HG03280 (cell line): ENCODE measurements at regions not wholly inside any gene's neighbourhood (a gene's known extent, or its start where the extent isn't known, plus 50 kb on each side); places are given as distances from the start of the nearest gene placed in this dataset.

Experiments
- ATAC-seq: cut with Tn5 transposase; IDR thresholded peaks from one replicate; pipeline ENCODE4 v1.9.1; 2021; ENCODE audit warnings: mild to moderate bottlenecking, moderate library complexity; ENCODE audit not compliant: unreplicated experiment

GRCh38 chr12:115108129-115109100, 424.4 kb upstream of the TBX3 start:
- no peak for ATAC-seq

DNA sequence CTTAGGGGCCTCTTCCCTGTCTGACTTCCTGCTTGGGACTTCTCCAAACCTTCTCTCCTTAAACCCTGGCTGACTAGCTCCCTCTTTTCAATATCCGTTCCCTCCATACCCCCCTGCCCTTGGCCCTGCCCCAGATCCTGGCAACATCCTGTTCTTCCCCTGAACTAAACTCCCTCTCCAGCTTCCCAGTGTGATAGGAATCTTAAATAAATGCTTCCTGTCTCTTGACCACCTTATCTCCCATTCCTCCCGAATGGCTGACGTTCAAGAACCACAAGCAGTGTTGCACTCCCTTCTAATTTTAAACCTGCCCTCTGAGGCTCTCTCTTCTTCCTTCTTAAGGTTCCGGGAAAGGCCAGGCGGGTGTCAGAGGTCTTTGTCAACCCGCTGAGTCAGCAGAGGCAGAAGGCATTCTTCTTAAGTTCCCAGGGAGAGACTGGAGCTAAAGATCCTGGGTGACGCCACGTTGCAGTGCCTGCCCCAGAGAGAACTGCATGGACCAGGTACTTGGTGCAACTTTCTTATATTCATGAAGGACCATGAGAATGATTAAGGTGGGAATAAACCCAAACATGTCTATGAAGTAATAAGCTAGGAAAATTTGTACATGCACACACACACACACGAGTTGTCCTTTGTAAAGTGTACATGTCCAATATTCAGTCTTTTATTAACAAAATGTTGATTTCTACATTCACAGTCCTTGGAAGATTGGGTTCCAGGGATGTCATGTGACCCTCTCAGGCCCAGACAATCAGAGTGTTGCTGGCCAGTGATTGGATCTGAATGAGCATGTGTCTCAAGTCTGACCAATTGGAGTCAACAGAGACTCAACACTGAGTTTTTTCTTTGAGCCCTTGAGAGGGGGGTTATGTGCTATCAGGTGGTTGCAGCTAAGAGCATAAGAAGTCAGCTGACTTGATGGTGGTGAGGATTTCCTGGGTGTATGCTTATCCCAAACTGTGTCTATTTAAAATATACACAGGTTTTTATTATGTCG, 420.2 kb upstream of the TBX3 start:
- ATAC-seq = no peak

GRCh38 chr12:115102450-115102849, 418.5 kb upstream of the TBX3 start:
- ATAC-seq = no peak

GRCh38 chr12:115101520-115101919, 417.5 kb upstream of the TBX3 start:
- no peak for ATAC-seq

DNA sequence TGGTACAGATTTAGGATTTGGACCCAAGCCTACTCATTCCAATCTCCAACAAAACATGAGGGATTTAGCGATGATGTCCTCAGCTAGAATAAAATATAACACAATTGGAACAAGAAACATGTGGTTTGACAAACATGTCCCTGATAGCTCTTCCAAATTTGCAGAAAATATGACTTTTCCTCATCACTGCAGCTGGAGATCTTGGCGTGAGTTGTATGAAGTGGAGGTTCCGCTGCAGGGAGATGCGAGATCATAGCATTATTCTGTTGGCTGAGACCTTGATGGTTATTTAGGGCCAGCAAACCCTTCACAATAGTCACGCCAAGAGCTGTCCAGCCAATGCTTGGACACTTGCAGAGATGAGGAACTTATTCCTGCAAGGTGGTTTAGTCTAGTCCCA, 413.4 kb upstream of the TBX3 start:
- ATAC-seq = no peak

DNA sequence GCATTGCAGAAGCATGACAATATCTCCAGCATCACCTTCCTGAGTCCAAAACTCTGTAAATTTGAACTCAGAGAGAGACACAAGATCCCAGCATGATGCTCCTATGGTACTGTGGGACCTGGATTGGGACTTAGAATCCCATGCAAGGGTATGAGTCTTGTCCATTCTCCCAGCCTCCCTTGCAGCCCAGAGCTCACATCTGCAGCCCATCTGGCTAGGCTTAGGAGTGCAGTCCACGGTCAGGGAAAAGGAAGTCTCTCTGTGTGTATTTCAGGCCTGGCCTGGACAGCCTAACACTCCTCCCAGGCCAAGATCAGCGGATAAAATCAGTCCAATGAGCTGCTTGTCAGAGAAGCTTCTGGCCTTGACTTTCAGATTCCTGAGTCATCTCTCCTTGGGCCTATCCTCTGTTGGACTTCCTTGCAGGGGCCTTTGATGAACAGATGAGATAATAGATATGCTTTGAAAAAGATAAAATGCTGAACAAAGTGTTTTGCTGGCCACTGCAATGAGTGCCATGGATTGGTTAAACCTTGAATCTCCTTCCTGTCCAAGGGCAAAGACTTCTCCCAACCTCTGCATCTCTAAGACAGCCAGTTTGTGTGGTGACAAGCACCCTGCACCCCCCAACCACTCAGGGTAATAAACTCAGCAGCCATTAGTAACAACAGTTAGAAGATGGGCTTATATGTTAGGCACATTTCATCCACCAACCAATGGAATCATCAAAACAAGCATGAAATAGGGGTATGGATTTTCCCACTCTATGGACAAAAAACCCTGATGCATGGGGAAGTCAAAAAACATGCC, 412.8 kb upstream of the TBX3 start:
- ATAC-seq = no peak

GRCh38 chr12:115095073-115095748, 411.2 kb upstream of the TBX3 start:
- no peak for ATAC-seq

DNA sequence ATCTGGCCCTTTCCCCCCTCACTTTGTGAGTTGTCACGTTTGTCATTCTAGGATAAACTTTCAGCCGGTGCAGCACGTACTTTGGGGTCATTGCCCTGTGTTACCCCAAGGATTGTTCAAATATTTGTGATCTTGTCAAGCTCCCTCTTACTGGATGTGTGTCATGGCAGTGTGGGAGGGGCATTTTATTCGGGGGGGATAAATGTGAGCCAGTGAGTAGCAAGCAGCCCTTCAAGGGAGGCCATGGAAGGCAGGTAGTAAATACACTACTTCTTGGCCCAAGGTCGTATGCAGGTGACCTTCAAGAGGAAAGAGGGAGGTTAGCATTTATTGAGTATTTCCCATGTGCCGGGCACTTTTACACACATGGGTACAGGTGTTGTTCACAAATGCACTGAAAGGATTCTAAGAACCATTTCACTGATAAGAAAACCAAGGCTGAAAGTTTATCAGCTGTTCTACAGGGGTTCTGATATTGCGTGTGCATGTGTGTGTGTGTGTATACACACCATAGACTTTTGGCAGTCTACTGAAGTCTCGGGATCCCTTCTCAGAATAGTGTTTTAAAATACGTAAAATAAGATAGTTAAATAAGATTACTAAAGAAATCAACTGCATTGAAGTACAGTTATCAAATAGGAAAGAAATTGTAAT, 410.3 kb upstream of the TBX3 start:
- no peak for ATAC-seq

GRCh38 chr12:115093261-115093660, 409.3 kb upstream of the TBX3 start:
- no peak for ATAC-seq

DNA sequence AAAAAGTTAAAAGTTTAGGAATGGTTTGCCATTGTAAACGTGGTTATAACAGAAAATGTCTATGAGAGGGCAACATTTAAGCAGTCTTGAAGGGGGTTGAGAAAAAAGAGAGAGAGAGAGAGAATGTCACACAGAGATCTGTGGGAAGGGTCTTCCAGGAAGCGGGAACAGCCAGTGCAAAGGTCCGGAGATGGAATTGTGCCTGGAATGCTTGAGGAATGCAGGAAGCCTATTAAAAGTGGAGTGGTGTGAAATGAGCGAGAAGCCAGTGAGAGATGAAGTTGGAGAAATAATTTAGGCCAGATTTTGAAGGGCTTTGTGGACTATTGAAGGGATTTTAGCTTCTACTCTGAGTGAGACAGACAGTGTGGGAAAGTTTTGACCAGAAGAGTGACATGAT, 406.8 kb upstream of the TBX3 start:
- ATAC-seq = no peak

- no peak for ATAC-seq
Measured at GRCh38 chr12:115088995-115089841, 405.2 kb upstream of the TBX3 start.

- no peak for ATAC-seq
Measured at GRCh38 chr12:115088328-115088994, 404.5 kb upstream of the TBX3 start.

DNA sequence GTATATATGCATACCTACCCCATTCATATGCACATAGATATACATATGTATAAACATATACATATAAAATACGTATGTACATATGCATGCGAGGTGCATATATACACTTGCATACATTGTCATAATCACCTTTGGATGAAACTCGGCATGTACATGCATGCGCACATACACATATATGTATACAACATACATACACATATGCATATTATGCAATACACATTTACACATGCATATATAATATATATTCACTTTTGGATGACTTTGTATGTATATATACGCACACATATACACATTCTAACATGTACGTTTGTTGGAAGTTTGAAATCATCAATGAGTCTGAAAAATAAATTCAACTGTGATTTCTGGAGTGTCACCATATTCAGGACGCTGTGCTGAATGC, 401.6 kb upstream of the TBX3 start:
- ATAC-seq = no peak

- no peak for ATAC-seq
Measured at GRCh38 chr12:115079760-115080159, 395.8 kb upstream of the TBX3 start.

DNA sequence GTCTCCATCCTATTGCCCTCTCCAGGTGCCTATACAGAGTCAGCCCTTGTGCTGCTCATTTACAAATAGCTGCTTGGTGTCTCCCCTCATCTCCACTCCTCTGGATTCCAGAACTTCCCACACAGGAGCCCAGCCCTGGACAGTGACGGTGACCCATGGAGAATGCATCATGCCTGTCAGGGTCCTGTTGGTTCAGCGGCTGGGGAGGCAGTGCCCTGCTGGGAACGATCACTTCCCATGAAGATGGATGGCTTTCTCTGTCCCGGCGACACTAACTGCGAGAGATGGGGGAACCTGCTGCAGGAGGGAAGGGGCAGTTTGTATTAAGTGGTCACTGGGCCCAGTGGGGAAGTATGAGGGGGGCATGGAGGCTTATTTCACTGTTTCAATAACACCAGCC, 395.0 kb upstream of the TBX3 start:
- no peak for ATAC-seq

DNA sequence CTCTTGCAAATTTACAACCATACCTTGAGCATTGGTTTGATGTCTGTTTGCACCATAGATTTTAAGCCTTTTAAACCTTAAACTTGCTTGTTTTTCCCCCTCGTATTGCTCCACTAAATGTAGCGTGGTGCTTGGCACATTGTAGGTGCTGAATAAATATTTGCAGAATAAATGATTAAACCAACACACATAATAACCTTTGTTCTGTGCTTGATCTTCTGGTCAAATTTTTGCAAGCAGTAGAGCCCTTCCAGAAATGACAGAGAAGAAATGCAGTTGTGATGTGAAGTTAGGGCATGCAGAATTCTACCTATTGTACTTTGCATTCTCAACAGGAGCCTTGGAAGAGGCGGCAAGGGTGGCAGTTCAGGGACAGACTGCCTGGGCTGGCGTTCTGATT, 394.4 kb upstream of the TBX3 start:
- no peak for ATAC-seq

DNA sequence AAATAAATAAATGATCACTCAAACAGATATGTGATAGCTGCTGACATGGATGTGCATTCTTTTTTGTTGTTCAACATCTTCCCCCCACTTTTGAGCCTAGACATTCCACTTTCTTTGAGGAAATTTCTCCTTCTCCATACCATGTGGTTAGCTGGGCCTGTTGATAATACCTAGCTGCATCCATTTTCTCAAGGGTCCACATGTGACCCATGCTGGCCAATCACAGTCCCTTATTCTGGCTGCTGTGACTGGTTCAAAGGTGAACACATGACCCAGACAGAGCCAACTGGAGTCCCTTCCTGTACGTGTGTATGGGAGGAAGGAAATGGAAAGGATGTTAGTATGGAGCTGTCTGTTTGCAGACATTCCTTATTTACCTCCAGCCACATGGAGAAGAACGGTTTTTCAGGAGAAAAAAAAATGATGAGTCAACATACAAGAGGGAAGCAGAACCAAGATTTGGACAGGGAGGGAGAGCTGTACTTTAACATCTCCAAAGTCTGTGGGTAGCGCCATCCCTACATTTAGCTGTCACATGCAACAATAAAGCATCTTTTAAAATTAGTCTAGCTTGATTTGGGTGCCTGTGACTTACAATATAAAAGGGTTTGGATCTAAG, 391.7 kb upstream of the TBX3 start:
- no peak for ATAC-seq

DNA sequence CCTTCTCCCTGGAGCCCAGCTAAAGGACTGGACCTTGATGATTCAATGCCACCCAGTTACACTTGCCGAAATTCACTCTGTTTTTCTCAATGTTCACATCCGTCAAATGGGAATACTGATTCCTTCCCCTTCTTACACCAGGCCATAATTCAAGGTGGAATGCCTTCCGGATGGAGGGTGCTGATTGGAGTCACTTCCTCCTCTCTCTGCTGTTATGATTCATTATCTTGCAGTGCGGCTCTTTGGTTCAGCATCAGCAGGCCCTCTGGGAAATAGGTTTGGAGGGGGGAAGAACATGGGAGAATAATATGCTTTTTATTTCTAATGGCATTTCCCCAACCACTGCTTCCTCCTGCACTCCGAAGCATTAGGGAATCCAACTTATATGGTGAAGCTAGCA, 390.6 kb upstream of the TBX3 start:
- ATAC-seq = no peak
